GM12892 (cell line): ENCODE measurements at regions not wholly inside any gene's neighbourhood (a gene's known extent, or its start where the extent isn't known, plus 50 kb on each side); places are given as distances from the start of the nearest gene placed in this dataset.

Experiments used
- POLR2A ChIP-seq: IDR thresholded peaks from 2 replicates; pipeline ENCODE4 v1.6.1; 2011; ENCODE audit warnings: low read depth, low read length, control low read depth
- TAF1 ChIP-seq: IDR thresholded peaks from 2 replicates; pipeline ENCODE4 v1.6.1; 2011; ENCODE audit warnings: low read depth, mild to moderate bottlenecking, control low read depth, low read length, borderline replicate concordance

- no peak for TF ChIP-seq POLR2A
- no peak for TF ChIP-seq TAF1
These were observed 122.5 kb downstream of the TMEM26 start for GRCh38 chr10:61330669-61331068.
